WI38 (cell line): ENCODE measurements at regions not wholly inside any gene's neighbourhood (a gene's known extent, or its start where the extent isn't known, plus 50 kb on each side); places are given as distances from the start of the nearest gene placed in this dataset.

Experiments used
- H3K4me3 ChIP-seq: 2 replicates; pipeline ENCODE4 v1.5.1; 2011; ENCODE audit warnings: low read depth, mild to moderate bottlenecking, control low read depth, low read length
- CTCF ChIP-seq: IDR thresholded peaks from 2 replicates; pipeline ENCODE4 v1.5.1; 2012; ENCODE audit warnings: low read depth, mild to moderate bottlenecking, control low read depth, low read length

GRCh38 chr10:65328486-65328885 is 1597.3 kb upstream of the LRRTM3 start:
- TF ChIP-seq CTCF = no peak

GRCh38 chr10:65335311-65335710 is 1590.5 kb upstream of the LRRTM3 start:
- no peak for TF ChIP-seq CTCF
- H3K4me3 ChIP-seq = no peak overlapping the region

More at GRCh38 chr10:65328486-65328885, 1597.3 kb upstream of the LRRTM3 start:
- H3K4me3 ChIP-seq = no peak overlapping the region

- no peak for TF ChIP-seq CTCF
- no peak overlapping the region for H3K4me3 ChIP-seq
These were observed 1585.5 kb upstream of the LRRTM3 start for GRCh38 chr10:65340340-65340739.

- TF ChIP-seq CTCF = no peak
- no peak overlapping the region for H3K4me3 ChIP-seq
These were observed 1584.4 kb upstream of the LRRTM3 start for GRCh38 chr10:65341323-65341925.

- H3K4me3 ChIP-seq = no peak overlapping the region
- TF ChIP-seq CTCF = no peak
These were observed 1583.6 kb upstream of the LRRTM3 start for GRCh38 chr10:65342245-65342644.

GRCh38 chr10:65346466-65346865 is 1579.4 kb upstream of the LRRTM3 start:
- TF ChIP-seq CTCF = no peak
- no peak overlapping the region for H3K4me3 ChIP-seq

GRCh38 chr10:65348637-65349036 is 1577.2 kb upstream of the LRRTM3 start:
- no peak for TF ChIP-seq CTCF
- no peak overlapping the region for H3K4me3 ChIP-seq
